ENCODE measurements at regions not wholly inside any gene's neighbourhood (a gene's known extent, or its start where the extent isn't known, plus 50 kb on each side); places are given as distances from the start of the nearest gene placed in this dataset.

GRCh38 chr4:130053723-130054122, 957.8 kb downstream of the C4orf33 start:
- no peak for TF ChIP-seq CTCF (IDR thresholded peaks at IDR 0.05; ENCODE audit: insufficient read depth, low read depth, low read length, missing control alignments)
- no peak overlapping the region for H3K4me3 ChIP-seq (ENCODE audit: low read depth, low read length)
- DNase-seq (ENCODE audit: low read depth), result no peak

- H3K4me3 ChIP-seq (ENCODE audit: low read depth, low read length), result no peak overlapping the region
- no peak for DNase-seq (ENCODE audit: low read depth)
- TF ChIP-seq CTCF (IDR thresholded peaks at IDR 0.05; ENCODE audit: insufficient read depth, low read depth, low read length, missing control alignments), result no peak
Observed at GRCh38 chr4:130054908-130055307, 959.0 kb downstream of the C4orf33 start.

- TF ChIP-seq CTCF (IDR thresholded peaks at IDR 0.05; ENCODE audit: insufficient read depth, low read depth, low read length, missing control alignments), result no peak
- H3K4me3 ChIP-seq (ENCODE audit: low read depth, low read length), result no peak overlapping the region
- DNase-seq (ENCODE audit: low read depth), result no peak
Observed at GRCh38 chr4:130056286-130056685, 960.3 kb downstream of the C4orf33 start.

- H3K4me3 ChIP-seq (ENCODE audit: low read depth, low read length), result no peak overlapping the region
- no peak for TF ChIP-seq CTCF (IDR thresholded peaks at IDR 0.05; ENCODE audit: insufficient read depth, low read depth, low read length, missing control alignments)
Observed at GRCh38 chr4:130064471-130064870, 968.5 kb downstream of the C4orf33 start.

GRCh38 chr4:130067419-130067818, 971.5 kb downstream of the C4orf33 start:
- TF ChIP-seq CTCF (IDR thresholded peaks at IDR 0.05; ENCODE audit: insufficient read depth, low read depth, low read length, missing control alignments), result no peak
- H3K4me3 ChIP-seq (ENCODE audit: low read depth, low read length), result no peak overlapping the region
- no peak for DNase-seq (ENCODE audit: low read depth)

More at GRCh38 chr4:130064471-130064870, 968.5 kb downstream of the C4orf33 start:
- no peak for DNase-seq (ENCODE audit: low read depth)

GRCh38 chr4:130068072-130068471, 972.1 kb downstream of the C4orf33 start:
- TF ChIP-seq CTCF (IDR thresholded peaks at IDR 0.05; ENCODE audit: insufficient read depth, low read depth, low read length, missing control alignments), result no peak
- no peak overlapping the region for H3K4me3 ChIP-seq (ENCODE audit: low read depth, low read length)
- DNase-seq (ENCODE audit: low read depth), result no peak

- no peak for DNase-seq (ENCODE audit: low read depth)
- H3K4me3 ChIP-seq (ENCODE audit: low read depth, low read length), result no peak overlapping the region
- TF ChIP-seq CTCF (IDR thresholded peaks at IDR 0.05; ENCODE audit: insufficient read depth, low read depth, low read length, missing control alignments), result no peak
Observed at GRCh38 chr4:130071746-130072145, 975.8 kb downstream of the C4orf33 start.

All from GM12865 (cell line).